Calu3 (cell line): ENCODE measurements at regions not wholly inside any gene's neighbourhood (a gene's known extent, or its start where the extent isn't known, plus 50 kb on each side); places are given as distances from the start of the nearest gene placed in this dataset.

Experiments used
- BruUV-seq: library from RNA; stranded (reverse); fragments of 400-500 nt; replicated peaks from 2 replicates; lab custom pipeline; 2021; lab: Mats Ljungman, UMichigan
- CTCF ChIA-PET: fragments of 300-600 bp; sonication (Branson Sonifier 250); formaldehyde crosslinking; loops from one replicate; lab custom pipeline; 2022; ENCODE audit warnings: antibody characterized with exemption; lab: Charles Lee
- DNase-seq: peaks from one replicate; pipeline ENCODE4 v3.0.0; 2022
- H3K27ac Mint-ChIP-seq: one replicate; pipeline ENCODE4 v1.8.0; 2022; ENCODE audit warnings: mixed read lengths; ENCODE audit not compliant: unreplicated experiment
- H3K27me3 Mint-ChIP-seq: one replicate; pipeline ENCODE4 v1.8.0; 2022; ENCODE audit warnings: mixed read lengths; ENCODE audit not compliant: unreplicated experiment
- H3K36me3 Mint-ChIP-seq: one replicate; pipeline ENCODE4 v1.8.0; 2022; ENCODE audit warnings: mild to moderate bottlenecking, moderate library complexity, mixed read lengths; ENCODE audit not compliant: insufficient read depth, unreplicated experiment
- H3K4me1 Mint-ChIP-seq: one replicate; pipeline ENCODE4 v1.8.0; 2022; ENCODE audit warnings: mild to moderate bottlenecking, low read depth, mixed read lengths; ENCODE audit not compliant: unreplicated experiment
- H3K4me3 Mint-ChIP-seq: one replicate; pipeline ENCODE4 v1.8.0; 2022; ENCODE audit warnings: mild to moderate bottlenecking, low read depth, moderate library complexity, mixed read lengths; ENCODE audit not compliant: unreplicated experiment
- H3K9me3 Mint-ChIP-seq: one replicate; pipeline ENCODE4 v1.8.0; 2022; ENCODE audit warnings: low read depth, mixed read lengths; ENCODE audit not compliant: unreplicated experiment
- CTCF ChIP-seq: fragments of 200-600 bp; IDR thresholded peaks from one replicate; pipeline ENCODE4 v1.8.0; 2022; ENCODE audit warnings: antibody characterized with exemption; ENCODE audit not compliant: unreplicated experiment
- intact Hi-C: fragments of 100-400 bp; cut with micrococcal nuclease; formaldehyde crosslinking; loops from one replicate; pipeline ENCODE4 v1.10.0; 2022; ENCODE audit not compliant: unreplicated experiment

GRCh38 chr13:72113076-72113475 is 246.1 kb upstream of the DACH1 start:
- DNase-seq: no peak
- no peaks in the 10 kb centered on the region for H3K27me3 Mint-ChIP-seq
- BruUV-seq: no TSS peak
- CTCF ChIA-PET: no interaction called here
- TF ChIP-seq CTCF: no peak
- H3K4me1 Mint-ChIP-seq: no peaks in the 10 kb centered on the region
- no peaks in the 10 kb centered on the region for H3K36me3 Mint-ChIP-seq
- H3K4me3 Mint-ChIP-seq: no peak overlapping the region
- H3K9me3 Mint-ChIP-seq: no peaks in the 10 kb centered on the region
- H3K27ac Mint-ChIP-seq: no peak overlapping the region
- intact Hi-C loops: no loop called here

- Mint-ChIP-seq H3K4me3 (no peak overlapping the region), H3K27me3 (no peaks in the 10 kb centered on the region), H3K27ac (no peak overlapping the region), H3K36me3 (no peaks in the 10 kb centered on the region), H3K4me1 (no peaks in the 10 kb centered on the region), H3K9me3 (no peaks in the 10 kb centered on the region)
- CTCF ChIA-PET: no interaction called here
- intact Hi-C loops: no loop called here
- no peak for DNase-seq
- no TSS peak for BruUV-seq
- TF ChIP-seq CTCF: no peak
These were observed 245.2 kb upstream of the DACH1 start for GRCh38 chr13:72112216-72112615.

GRCh38 chr13:72109863-72110262 is 242.9 kb upstream of the DACH1 start:
- Mint-ChIP-seq H3K27me3 (no peaks in the 10 kb centered on the region), H3K4me3 (no peak overlapping the region), H3K36me3 (no peaks in the 10 kb centered on the region), H3K27ac (no peak overlapping the region), H3K4me1 (no peaks in the 10 kb centered on the region), H3K9me3 (no peaks in the 10 kb centered on the region)
- BruUV-seq: no TSS peak
- intact Hi-C loops: no loop called here
- no peak for DNase-seq
- CTCF ChIA-PET: no interaction called here
- no peak for TF ChIP-seq CTCF

- H3K36me3 Mint-ChIP-seq: no peaks in the 10 kb centered on the region
- no TSS peak for BruUV-seq
These were observed 237.7 kb upstream of the DACH1 start for GRCh38 chr13:72104656-72105180.

More at GRCh38 chr13:72104656-72105180, 237.7 kb upstream of the DACH1 start:
- no peak overlapping the region for H3K27ac Mint-ChIP-seq
- H3K9me3 Mint-ChIP-seq: no peaks in the 10 kb centered on the region
- no peaks in the 10 kb centered on the region for H3K27me3 Mint-ChIP-seq
- intact Hi-C loops: no loop called here
- H3K4me3 Mint-ChIP-seq: no peak overlapping the region
- TF ChIP-seq CTCF: no peak
- CTCF ChIA-PET: no interaction called here
- DNase-seq: no peak
- H3K4me1 Mint-ChIP-seq: no peaks in the 10 kb centered on the region
